ENCODE measurements at regions not wholly inside any gene's neighbourhood (a gene's known extent, or its start where the extent isn't known, plus 50 kb on each side); places are given as distances from the start of the nearest gene placed in this dataset.
A peak's percentile ranks its signal among the peaks of the same experiment; 100 is the strongest.
"Not testable (repeated sequence)": the region's sequence is repeated elsewhere in the genome, so short reads cannot be mapped to it uniquely, and the experiment has no call there.

- H3K4me3 ChIP-seq (ENCODE audit: low read depth, low read length): no peak overlapping the region
- TF ChIP-seq CTCF (IDR thresholded peaks at IDR 0.05; ENCODE audit: borderline replicate concordance, insufficient read depth, low read depth, low read length): no peak
These were observed 155.8 kb downstream of the TBC1D2B start for GRCh38 chr15:77921664-77922063.

- H3K4me3 ChIP-seq (ENCODE audit: low read depth, low read length): not testable (repeated sequence)
These were observed 160.4 kb downstream of the TBC1D2B start for GRCh38 chr15:77916966-77917635.

GRCh38 chr15:77915961-77916330 is 161.6 kb downstream of the TBC1D2B start:
- not testable (repeated sequence) for H3K4me3 ChIP-seq (ENCODE audit: low read depth, low read length)

GRCh38 chr15:77915261-77915960 is 162.1 kb downstream of the TBC1D2B start:
- no peak overlapping the region for H3K4me3 ChIP-seq (ENCODE audit: low read depth, low read length)
- no peak for TF ChIP-seq CTCF (IDR thresholded peaks at IDR 0.05; ENCODE audit: borderline replicate concordance, insufficient read depth, low read depth, low read length)

- H3K4me3 ChIP-seq (ENCODE audit: low read depth, low read length): not testable (repeated sequence)
These were observed 163.0 kb downstream of the TBC1D2B start for GRCh38 chr15:77914531-77914930.

GRCh38 chr15:77910030-77910911 is 167.2 kb downstream of the TBC1D2B start:
- peak overlapping the region; percentile 63 for H3K4me3 ChIP-seq (ENCODE audit: low read depth, low read length)
- TF ChIP-seq CTCF (IDR thresholded peaks at IDR 0.05; ENCODE audit: borderline replicate concordance, insufficient read depth, low read depth, low read length): peak; percentile 65

GRCh38 chr15:77909182-77909940 is 168.2 kb downstream of the TBC1D2B start:
- TF ChIP-seq CTCF (IDR thresholded peaks at IDR 0.05; ENCODE audit: borderline replicate concordance, insufficient read depth, low read depth, low read length): no peak
- no peak overlapping the region for H3K4me3 ChIP-seq (ENCODE audit: low read depth, low read length)

- not testable (repeated sequence) for H3K4me3 ChIP-seq (ENCODE audit: low read depth, low read length)
These were observed 168.8 kb downstream of the TBC1D2B start for GRCh38 chr15:77908752-77909111.
